ENCODE measurements at regions not wholly inside any gene's neighbourhood (a gene's known extent, or its start where the extent isn't known, plus 50 kb on each side); places are given as distances from the start of the nearest gene placed in this dataset.

DNA sequence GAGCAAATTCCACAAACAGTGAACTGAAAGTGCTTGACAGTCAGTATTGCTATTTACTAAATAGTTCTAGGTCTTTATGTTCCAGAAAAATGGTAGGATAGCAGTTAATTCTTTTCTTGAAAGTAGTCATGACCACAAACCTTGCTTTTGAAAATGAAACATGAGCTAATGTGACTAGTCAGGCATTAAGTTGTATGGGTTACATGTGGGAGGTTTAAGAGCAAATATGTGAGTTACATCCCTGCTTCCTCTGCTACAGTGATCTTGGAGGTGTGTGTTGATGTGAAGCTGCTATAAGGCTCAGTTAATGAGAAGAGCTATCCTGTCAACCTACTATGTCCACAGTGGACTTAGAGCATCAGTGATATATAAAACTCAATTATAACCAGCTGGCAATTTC, 741.6 kb downstream of the FSCB start:
- in situ Hi-C loops (cut with MboI; ENCODE audit: low sequenced_read_pairs in 4 of 4) (no loop called here), intact Hi-C loops (cut with DNase I; ENCODE audit: low total_unique reads) (no loop called here)
- H3K9me3 ChIP-seq: no peaks in the 10 kb centered on the region
- ATAC-seq (no peak), DNase-seq (no peak)
- H3K27me3 ChIP-seq: no peaks in the 10 kb centered on the region
- TF ChIP-seq, protein P1, sequence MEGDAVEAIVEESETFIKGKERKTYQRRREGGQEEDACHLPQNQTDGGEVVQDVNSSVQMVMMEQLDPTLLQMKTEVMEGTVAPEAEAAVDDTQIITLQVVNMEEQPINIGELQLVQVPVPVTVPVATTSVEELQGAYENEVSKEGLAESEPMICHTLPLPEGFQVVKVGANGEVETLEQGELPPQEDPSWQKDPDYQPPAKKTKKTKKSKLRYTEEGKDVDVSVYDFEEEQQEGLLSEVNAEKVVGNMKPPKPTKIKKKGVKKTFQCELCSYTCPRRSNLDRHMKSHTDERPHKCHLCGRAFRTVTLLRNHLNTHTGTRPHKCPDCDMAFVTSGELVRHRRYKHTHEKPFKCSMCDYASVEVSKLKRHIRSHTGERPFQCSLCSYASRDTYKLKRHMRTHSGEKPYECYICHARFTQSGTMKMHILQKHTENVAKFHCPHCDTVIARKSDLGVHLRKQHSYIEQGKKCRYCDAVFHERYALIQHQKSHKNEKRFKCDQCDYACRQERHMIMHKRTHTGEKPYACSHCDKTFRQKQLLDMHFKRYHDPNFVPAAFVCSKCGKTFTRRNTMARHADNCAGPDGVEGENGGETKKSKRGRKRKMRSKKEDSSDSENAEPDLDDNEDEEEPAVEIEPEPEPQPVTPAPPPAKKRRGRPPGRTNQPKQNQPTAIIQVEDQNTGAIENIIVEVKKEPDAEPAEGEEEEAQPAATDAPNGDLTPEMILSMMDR (IDR thresholded peaks at IDR 0.05 in 4 of 5, conservative IDR thresholded peaks at IDR 0.05 in 1 of 5): no peak
- TF ChIP-seq POLR2A (IDR thresholded peaks at IDR 0.05): no peak
- H3K4me3 ChIP-seq: no peak overlapping the region
- H3K27ac ChIP-seq: no peak overlapping the region
- no peaks in the 10 kb centered on the region for H3K36me3 ChIP-seq
- H3K4me1 ChIP-seq: no peaks in the 10 kb centered on the region

DNA sequence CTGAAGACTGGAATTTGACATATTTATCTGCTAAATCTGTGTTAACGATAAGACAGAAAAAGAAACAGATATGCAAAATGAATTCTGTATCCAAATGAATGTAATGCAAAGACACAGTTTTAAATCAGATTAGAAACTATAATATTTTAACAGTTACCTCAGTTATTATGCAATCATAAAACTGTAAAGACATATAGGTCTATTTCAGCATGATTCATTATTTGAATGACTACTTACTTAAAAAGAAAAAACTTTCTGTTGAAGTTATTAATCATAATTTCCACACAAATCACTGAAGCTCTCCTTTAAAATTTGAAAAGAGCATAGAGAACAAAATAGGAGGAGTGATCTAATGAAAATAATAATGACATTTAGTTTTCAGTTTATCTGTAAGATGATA, 742.6 kb downstream of the FSCB start:
- Histone ChIP-seq H3K4me1 (no peaks in the 10 kb centered on the region), H3K9me3 (no peaks in the 10 kb centered on the region), H3K4me3 (no peak overlapping the region), H3K36me3 (no peaks in the 10 kb centered on the region), H3K27ac (no peak overlapping the region), H3K27me3 (no peaks in the 10 kb centered on the region)
- in situ Hi-C loops (cut with MboI; ENCODE audit: low sequenced_read_pairs in 4 of 4): no loop called here
- TF ChIP-seq POLR2A (IDR thresholded peaks at IDR 0.05): no peak
- TF ChIP-seq, protein P1 (IDR thresholded peaks at IDR 0.05 in 4 of 5, conservative IDR thresholded peaks at IDR 0.05 in 1 of 5): no peak
- DNase-seq: no peak
- intact Hi-C loops (cut with DNase I; ENCODE audit: low total_unique reads): no loop called here
- no peak for ATAC-seq

DNA sequence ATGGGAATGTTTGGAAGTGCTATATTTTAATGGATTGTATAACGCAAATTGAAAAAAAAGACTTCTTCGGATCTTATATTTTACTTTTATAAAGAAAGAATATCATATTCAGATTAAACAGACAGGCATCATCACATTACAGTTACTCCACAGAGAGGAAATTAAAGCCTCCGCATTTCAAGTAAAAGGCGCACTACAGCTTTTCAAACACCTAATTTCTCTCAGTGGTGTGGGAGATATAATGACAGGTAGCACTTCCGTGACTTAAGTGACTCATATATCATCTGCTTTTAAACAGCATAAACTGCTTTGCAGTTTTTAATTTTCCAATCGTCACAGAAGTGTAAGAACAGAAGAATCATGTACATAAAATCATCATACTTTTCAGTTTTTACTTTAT, 751.4 kb downstream of the FSCB start:
- intact Hi-C loops (cut with DNase I; ENCODE audit: low total_unique reads) (no loop called here), in situ Hi-C loops (cut with MboI; ENCODE audit: low sequenced_read_pairs in 4 of 4) (no loop called here)
- DNase-seq: no peak
- no peak for ATAC-seq
- no peak overlapping the region for H3K27ac ChIP-seq
- H3K4me1 ChIP-seq: no peaks in the 10 kb centered on the region
- H3K27me3 ChIP-seq: no peaks in the 10 kb centered on the region
- H3K36me3 ChIP-seq: no peaks in the 10 kb centered on the region
- H3K4me3 ChIP-seq: no peak overlapping the region
- H3K9me3 ChIP-seq: no peaks in the 10 kb centered on the region
- TF ChIP-seq, protein P1 (IDR thresholded peaks at IDR 0.05 in 4 of 5, conservative IDR thresholded peaks at IDR 0.05 in 1 of 5): no peak
- no peak for TF ChIP-seq POLR2A (IDR thresholded peaks at IDR 0.05)

DNA sequence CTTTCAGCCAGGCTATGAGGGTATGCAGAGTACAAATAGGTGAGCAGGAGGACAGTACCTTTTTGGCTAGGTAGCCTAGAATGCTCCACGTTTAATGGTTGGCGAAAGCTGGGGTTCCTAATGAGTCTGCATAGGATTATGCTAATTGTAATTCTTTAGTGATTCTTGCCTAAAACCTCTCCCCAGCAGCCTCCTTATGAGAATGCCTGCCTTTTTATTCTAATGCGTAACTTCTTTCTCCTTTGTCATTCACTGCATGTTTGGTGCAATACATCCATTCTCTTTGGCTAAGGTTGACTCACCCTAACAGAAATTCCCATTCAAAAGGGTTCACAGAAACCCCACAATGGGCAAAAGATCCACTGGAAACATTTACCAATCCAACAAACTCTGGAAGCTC, 752.2 kb downstream of the FSCB start:
- H3K27me3 ChIP-seq: no peaks in the 10 kb centered on the region
- in situ Hi-C loops (cut with MboI; ENCODE audit: low sequenced_read_pairs in 4 of 4): no loop called here
- TF ChIP-seq, protein P1 (IDR thresholded peaks at IDR 0.05 in 4 of 5, conservative IDR thresholded peaks at IDR 0.05 in 1 of 5): no peak
- TF ChIP-seq POLR2A (IDR thresholded peaks at IDR 0.05): no peak
- no peaks in the 10 kb centered on the region for H3K36me3 ChIP-seq
- ATAC-seq: no peak
- no peaks in the 10 kb centered on the region for H3K4me1 ChIP-seq
- H3K4me3 ChIP-seq: no peak overlapping the region
- no peaks in the 10 kb centered on the region for H3K9me3 ChIP-seq
- intact Hi-C loops (cut with DNase I; ENCODE audit: low total_unique reads): no loop called here
- DNase-seq: no peak
- no peak overlapping the region for H3K27ac ChIP-seq

DNA sequence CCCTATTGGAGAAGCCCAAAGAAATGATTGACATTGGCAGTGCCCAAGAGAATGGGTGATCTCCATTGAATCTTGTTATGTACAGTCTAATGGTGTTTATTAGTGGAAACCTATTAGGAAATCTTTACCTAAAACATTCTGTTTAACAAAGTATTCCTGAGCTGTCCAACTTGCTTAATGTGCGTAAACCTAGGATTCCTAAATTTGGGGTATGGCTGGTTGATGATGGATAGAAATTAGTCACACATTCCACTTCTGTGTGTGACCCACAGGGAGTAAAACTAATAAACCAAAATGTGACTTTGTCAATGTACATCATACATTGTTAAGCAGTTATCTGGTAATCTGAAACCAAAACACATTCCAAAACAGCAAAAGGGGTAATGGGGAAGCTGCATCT, 761.3 kb downstream of the FSCB start:
- H3K4me1 ChIP-seq: no peaks in the 10 kb centered on the region
- TF ChIP-seq, protein P1 (IDR thresholded peaks at IDR 0.05 in 4 of 5, conservative IDR thresholded peaks at IDR 0.05 in 1 of 5): no peak
- TF ChIP-seq POLR2A (IDR thresholded peaks at IDR 0.05): no peak
- in situ Hi-C loops (cut with MboI; ENCODE audit: low sequenced_read_pairs in 4 of 4): no loop called here

More for the DNA sequence above, 761.3 kb downstream of the FSCB start:
- intact Hi-C loops (cut with DNase I; ENCODE audit: low total_unique reads): no loop called here
- ATAC-seq: no peak
- Histone ChIP-seq H3K27ac (no peak overlapping the region), H3K36me3 (no peaks in the 10 kb centered on the region), H3K4me3 (no peak overlapping the region), H3K27me3 (no peaks in the 10 kb centered on the region), H3K9me3 (no peaks in the 10 kb centered on the region)
- DNase-seq: no peak

Measured in gastrocnemius medialis (tissue), 4 donors.